ENCODE measurements at regions not wholly inside any gene's neighbourhood (a gene's known extent, or its start where the extent isn't known, plus 50 kb on each side); places are given as distances from the start of the nearest gene placed in this dataset.
"Not testable (repeated sequence)": the region's sequence is repeated elsewhere in the genome, so short reads cannot be mapped to it uniquely, and the experiment has no call there.

DNA sequence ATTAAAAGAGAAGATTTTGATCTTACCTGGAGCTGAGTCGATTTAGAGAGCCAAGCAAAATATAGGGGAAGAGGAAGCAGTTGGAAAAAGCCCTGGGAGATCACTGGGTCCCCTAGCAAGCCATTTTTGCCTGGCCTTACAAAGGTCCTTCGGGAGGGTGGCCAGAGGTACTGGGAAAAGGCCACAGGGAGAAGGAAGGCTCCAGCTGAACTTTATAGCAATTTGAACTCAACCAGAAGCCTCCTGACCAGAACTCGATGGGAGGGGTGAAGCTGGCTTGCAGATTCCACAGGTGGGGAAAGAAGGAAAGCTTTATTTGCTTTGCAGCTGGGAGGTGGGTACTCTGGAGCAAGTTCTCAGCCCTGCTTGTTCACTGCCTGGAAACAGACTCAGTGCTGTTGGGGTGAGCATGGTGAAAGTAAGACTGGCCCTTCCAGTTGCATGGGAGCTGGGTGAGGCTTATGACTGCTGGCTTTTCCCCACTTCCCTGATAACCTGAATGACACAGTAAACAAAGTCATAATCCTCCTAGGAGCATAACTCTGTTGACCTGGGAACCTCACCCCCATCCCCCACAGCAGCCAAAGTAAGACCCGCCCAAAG lies 855.8 kb downstream of the FSCB start:
- DNase-seq (ENCODE audit: low read depth in 1 of 2, low spot score in 1 of 2), result peak in 1 of 2 experiments; percentile 93
- in situ Hi-C loops (cut with HindIII; ENCODE audit: low pct_unique_long_range_greater_than_20kb, low sequenced_read_pairs), result no loop called here
- no peak for TF ChIP-seq JUND (IDR thresholded peaks at IDR 0.05; ENCODE audit: low read depth)

DNA sequence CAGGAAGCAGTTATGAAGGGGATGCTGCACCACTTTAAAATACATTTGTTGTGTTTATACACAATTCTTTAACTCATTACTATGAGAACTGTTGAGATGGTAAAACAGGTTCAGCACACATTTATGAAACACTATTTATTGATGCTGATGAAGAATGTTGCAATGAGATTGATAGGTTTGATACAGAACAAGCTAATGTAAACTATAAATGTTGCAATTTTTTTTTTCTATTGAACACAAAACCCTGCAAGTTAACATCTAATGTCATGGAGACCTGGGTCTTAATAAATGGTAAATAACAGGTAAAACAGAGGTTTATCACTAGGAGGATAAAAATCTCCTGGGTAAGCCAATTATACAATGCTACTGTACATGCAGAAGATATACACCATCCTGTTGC lies 857.6 kb downstream of the FSCB start:
- peak in 1 of 2 experiments; percentile 89 for DNase-seq (ENCODE audit: low read depth in 1 of 2, low spot score in 1 of 2)
- TF ChIP-seq JUND (IDR thresholded peaks at IDR 0.05; ENCODE audit: low read depth), result peak; percentile 89; the same call in 1 of the 2 replicates
- in situ Hi-C loops (cut with HindIII; ENCODE audit: low pct_unique_long_range_greater_than_20kb, low sequenced_read_pairs), result no loop called here

DNA sequence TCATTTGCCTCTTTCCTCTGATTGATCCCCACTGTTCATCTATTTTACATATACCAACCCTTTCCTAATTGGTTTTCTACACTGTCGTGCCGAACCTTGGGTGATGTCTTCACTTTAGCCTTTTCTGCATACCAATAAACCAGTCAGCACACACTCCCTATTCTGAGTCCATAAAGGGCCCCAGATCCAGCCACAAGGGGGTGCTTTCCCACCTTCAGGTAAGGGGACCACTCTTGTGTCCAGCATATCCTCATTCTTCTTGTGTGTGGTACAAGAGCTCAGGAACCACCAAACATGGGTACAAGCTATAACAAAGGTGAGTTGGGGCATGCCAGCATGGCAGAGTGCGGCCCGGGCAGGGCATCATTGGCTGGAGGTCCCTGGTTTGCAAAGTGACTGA lies 859.8 kb downstream of the FSCB start:
- in situ Hi-C loops (cut with HindIII; ENCODE audit: low pct_unique_long_range_greater_than_20kb, low sequenced_read_pairs), result no loop called here
- peak in 1 of 2 experiments; percentile 43 for DNase-seq (ENCODE audit: low read depth in 1 of 2, low spot score in 1 of 2)
- TF ChIP-seq JUND (IDR thresholded peaks at IDR 0.05; ENCODE audit: low read depth), result no peak

DNA sequence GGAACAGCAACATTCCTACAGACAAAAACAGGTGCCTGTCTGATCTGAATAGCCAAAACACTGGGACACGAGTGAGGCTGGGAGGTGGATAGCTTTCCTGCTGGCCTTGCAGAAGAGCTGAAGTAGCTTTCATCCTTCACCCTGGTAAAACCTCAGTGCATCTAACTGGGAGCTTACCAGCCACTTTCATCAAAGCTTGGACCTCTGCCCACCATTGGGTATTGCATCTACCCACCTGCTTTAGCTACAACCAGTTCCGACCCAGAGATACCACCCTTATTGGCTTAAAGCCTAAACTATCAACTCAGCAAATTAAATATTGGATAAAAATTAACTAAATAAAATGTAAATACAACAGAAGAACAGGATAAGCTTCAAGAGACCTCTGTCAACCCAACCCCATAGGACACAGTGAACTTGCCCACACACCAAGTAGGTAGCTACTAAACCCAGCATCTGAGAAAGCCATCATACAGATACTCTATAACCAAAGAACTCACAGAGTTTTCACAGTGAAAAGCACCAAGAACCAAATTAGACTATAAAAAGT lies 866.3 kb downstream of the FSCB start:
- in situ Hi-C loops (cut with HindIII; ENCODE audit: low pct_unique_long_range_greater_than_20kb, low sequenced_read_pairs), result no loop called here
- TF ChIP-seq JUND (IDR thresholded peaks at IDR 0.05; ENCODE audit: low read depth), result no peak

DNA sequence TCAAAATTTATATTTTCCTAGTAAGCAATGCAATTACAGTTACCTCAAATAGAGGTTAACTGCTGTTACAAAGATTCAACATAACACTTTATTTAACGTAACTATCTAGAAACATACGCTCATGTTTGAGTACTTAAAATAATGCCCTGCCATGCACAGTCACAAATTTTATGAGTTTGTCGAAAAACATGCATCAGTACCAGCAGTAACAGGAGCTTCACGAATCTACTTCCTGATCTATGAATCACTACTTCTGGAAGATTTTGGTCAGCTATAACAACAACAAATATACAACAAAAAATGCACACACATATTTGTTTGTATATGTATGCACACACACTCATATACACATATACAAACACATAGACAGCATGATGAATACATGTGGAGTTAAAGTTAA lies 881.8 kb downstream of the FSCB start:
- TF ChIP-seq JUND (IDR thresholded peaks at IDR 0.05; ENCODE audit: low read depth), result no peak
- no peak for DNase-seq (ENCODE audit: low read depth in 1 of 2, low spot score in 1 of 2)
- in situ Hi-C loops (cut with HindIII; ENCODE audit: low pct_unique_long_range_greater_than_20kb, low sequenced_read_pairs), result no loop called here

More for the DNA sequence above, 866.3 kb downstream of the FSCB start:
- DNase-seq (ENCODE audit: low read depth in 1 of 2, low spot score in 1 of 2), result no peak

DNA sequence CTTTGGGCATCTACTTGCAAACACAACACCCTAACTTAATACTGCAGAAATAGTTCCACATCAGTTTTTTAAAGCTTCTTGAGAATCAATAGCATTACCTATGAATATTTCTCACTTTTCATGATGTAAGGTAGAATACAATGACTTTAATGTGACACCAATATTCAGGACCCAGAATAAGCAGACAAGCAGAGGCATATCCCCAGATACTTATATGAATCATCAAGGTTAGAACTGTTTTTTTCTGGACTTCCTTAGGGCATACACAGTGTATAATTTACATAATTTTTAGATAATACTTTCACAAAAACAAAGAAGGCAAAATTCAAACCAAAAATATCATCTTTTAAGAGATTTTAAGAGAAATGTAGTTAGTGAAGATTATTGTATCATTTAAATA lies 885.8 kb downstream of the FSCB start:
- TF ChIP-seq JUND (IDR thresholded peaks at IDR 0.05; ENCODE audit: low read depth), result no peak
- no peak for DNase-seq (ENCODE audit: low read depth in 1 of 2, low spot score in 1 of 2)
- in situ Hi-C loops (cut with HindIII; ENCODE audit: low pct_unique_long_range_greater_than_20kb, low sequenced_read_pairs), result no loop called here

DNA sequence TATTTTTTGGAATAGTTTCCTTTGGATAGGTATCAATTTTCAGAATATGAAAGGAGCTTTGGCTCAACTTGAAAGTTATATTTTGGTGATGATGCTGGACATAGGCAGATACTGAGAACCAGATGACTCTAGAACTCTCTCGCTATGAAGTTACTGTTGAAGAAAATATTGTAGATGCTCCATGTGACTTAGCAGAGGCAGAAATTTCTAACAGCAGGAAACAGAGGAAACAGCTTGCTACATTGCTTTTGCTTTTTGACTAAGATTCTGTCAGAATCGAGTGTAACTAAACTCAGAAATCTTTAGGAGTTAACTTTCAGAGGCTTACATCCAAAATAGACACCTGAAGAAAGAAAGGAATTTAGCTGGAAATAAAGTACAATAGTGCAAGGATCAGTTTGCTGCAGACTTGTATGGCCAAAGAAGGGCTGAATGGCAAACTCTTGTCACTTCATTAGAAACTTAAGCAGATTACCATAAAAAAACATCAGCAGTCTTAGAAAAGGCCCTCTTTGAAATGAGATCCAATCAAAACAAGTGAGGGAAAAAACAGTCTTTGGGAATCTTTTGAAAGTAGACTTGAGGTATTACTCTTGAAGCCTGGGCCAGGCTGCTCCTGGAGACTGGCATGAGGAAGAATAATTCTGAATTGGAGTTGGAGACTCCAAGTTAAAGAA lies 911.8 kb downstream of the FSCB start:
- TF ChIP-seq JUND (IDR thresholded peaks at IDR 0.05; ENCODE audit: low read depth), result no peak
- in situ Hi-C loops (cut with HindIII; ENCODE audit: low pct_unique_long_range_greater_than_20kb, low sequenced_read_pairs), result no loop called here
- no peak for DNase-seq (ENCODE audit: low read depth in 1 of 2, low spot score in 1 of 2)

DNA sequence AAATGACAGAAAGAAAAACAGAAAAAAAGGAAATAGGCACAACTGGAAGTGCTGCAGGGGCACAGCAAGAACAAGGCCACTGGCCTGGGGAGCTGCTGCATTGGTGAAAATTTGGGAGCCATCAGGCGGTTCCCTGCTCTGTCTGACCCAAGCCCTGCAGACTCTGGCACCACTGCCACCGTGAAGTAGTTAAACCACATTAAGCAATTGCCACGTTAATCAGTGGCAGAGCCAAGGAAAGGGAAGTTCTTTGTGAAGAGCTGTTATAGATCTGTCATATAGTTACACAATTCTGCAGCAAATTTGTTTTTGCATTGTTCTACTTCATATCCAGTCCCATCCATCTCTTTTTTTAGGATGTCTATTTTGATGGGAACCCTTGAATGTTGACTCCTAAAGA lies 915.3 kb downstream of the FSCB start:
- in situ Hi-C loops (cut with HindIII; ENCODE audit: low pct_unique_long_range_greater_than_20kb, low sequenced_read_pairs), result no loop called here
- no peak for TF ChIP-seq JUND (IDR thresholded peaks at IDR 0.05; ENCODE audit: low read depth)
- peak in 1 of 2 experiments; percentile 22 for DNase-seq (ENCODE audit: low read depth in 1 of 2, low spot score in 1 of 2)

DNA sequence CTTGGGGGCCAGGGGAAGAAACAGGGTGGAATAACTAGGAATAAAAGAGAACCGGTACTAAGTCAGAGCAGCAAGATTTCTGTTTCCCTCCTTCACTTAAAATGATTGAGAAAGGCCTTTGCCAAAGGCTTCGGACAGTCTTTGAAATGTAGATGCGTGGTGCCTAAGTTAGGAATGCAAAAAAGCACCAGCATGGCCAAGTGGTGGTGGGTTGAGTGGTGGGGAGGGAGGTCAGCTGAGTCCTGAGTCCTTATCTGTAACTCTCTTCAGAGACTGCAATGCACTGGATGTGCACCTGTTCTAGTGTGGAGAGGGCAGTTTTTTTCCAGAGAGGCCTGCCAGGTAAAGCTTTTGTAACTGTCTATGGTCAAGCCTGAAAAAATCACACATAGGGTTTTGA lies 919.9 kb downstream of the FSCB start:
- TF ChIP-seq JUND (IDR thresholded peaks at IDR 0.05; ENCODE audit: low read depth), result no peak
- DNase-seq (ENCODE audit: low read depth in 1 of 2, low spot score in 1 of 2), result no peak
- in situ Hi-C loops (cut with HindIII; ENCODE audit: low pct_unique_long_range_greater_than_20kb, low sequenced_read_pairs), result no loop called here

DNA sequence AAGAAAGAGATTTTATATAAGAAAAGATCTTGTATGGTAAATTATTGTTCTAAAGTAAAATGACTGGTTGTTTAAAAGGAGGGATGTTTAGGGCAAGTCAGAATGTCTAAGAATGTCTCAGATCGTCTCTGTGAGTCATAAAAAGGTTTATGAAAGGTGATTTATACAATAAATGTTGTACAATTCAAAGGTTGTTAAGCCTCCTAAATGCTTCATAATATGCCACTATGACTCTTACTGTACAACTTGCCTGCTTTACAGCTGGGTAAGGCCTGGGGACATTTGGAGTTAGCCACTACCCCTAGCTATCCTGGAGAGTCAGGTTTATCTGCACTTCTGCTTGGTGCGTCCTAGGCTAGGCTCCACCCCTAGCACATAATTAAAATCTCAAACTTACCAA lies 927.4 kb downstream of the FSCB start:
- in situ Hi-C loops (cut with HindIII; ENCODE audit: low pct_unique_long_range_greater_than_20kb, low sequenced_read_pairs), result no loop called here
- no peak for TF ChIP-seq JUND (IDR thresholded peaks at IDR 0.05; ENCODE audit: low read depth)
- DNase-seq (ENCODE audit: low read depth in 1 of 2, low spot score in 1 of 2), result no peak

DNA sequence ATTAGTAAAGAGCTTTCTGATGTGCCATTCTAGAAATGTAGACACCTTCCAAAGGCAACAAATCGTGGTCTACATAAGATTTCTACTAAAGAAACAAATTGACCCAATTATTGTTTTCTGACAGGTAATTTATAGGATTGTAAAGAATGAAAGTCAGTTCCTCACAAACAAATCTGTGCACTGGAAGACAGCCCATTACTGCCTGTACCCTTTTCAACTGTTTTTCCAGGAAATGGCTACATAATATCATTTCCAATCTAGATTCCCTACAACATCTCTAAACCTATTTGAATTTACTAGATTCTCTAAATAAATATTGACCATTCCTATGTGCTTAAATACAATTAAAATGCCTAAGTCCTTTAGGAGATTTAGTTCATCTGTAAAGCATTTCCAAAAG lies 939.1 kb downstream of the FSCB start:
- in situ Hi-C loops (cut with HindIII; ENCODE audit: low pct_unique_long_range_greater_than_20kb, low sequenced_read_pairs), result no loop called here
- TF ChIP-seq JUND (IDR thresholded peaks at IDR 0.05; ENCODE audit: low read depth), result no peak
- DNase-seq (ENCODE audit: low read depth in 1 of 2, low spot score in 1 of 2), result peak in 1 of 2 experiments; percentile 53

DNA sequence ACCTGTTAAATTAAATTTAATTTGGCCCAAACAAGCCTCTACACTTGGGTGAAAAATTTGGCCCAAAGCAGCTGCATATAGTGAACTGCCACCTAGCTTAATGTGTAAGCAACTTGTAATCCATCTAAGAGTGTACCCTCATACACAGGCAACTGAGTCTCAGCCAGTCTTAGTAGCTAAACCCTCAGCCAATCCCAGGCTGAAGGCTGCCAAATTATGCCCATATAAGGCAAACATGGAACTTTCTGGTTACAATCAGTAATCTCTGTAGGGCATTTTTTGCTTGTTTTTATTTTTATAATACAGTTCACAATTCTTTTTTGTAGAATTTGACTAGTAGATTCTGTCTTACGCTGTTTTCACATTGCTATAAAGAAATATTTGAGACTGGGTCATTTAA lies 958.7 kb downstream of the FSCB start:
- DNase-seq (ENCODE audit: low read depth in 1 of 2, low spot score in 1 of 2), result no peak
- in situ Hi-C loops (cut with HindIII; ENCODE audit: low pct_unique_long_range_greater_than_20kb, low sequenced_read_pairs), result no loop called here
- no peak for TF ChIP-seq JUND (IDR thresholded peaks at IDR 0.05; ENCODE audit: low read depth)

DNA sequence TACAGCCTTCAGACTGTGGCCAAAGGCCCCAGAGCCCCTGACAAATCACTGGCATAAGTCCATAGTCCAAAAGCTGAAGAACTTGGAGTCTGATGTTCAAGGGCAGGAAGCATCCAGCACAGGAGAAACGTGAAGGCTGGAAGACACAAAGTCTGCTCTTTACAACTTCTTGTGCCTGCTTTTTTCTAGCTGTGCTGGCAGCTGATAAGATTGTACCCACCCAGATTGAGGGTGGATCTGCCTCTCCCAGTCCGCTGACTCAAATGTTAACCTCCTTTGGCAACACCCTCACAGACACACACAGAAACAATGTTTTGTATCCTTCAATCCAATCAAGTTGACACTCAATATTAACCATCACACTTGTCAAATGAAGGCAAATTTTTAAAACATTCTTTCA lies 959.5 kb downstream of the FSCB start:
- in situ Hi-C loops (cut with HindIII; ENCODE audit: low pct_unique_long_range_greater_than_20kb, low sequenced_read_pairs); DNase-seq (ENCODE audit: low read depth in 1 of 2, low spot score in 1 of 2): not testable (repeated sequence)
